Tibial nerve (tissue), 3 donors: ENCODE measurements at regions not wholly inside any gene's neighbourhood (a gene's known extent, or its start where the extent isn't known, plus 50 kb on each side); places are given as distances from the start of the nearest gene placed in this dataset.

Experiments
- CTCF ChIP-seq, 5 experiments: fragments of 200-600 bp in 3 of 5; fragments of 450-650 bp in 2 of 5; sonication (generic) in 3 of 5; IDR thresholded peaks; one replicate each; pipeline ENCODE4 v1.5.1; 2016 to 2019; ENCODE audit warnings: antibody characterized with exemption in 5 of 5, mild to moderate bottlenecking in 3 of 5, moderate library complexity in 2 of 5
- POLR2A ChIP-seq, 2 donors: fragments of 450-650 bp; IDR thresholded peaks; one replicate each; pipeline ENCODE4 v1.6.1; 2017; ENCODE audit warnings: antibody characterized with exemption in 2 of 2, mild to moderate bottlenecking in 2 of 2, moderate library complexity in 2 of 2

GRCh38 chr5:165026971-165027370 is 1521.6 kb downstream of the MAT2B start:
- TF ChIP-seq CTCF (IDR thresholded peaks at IDR 0.05) (no peak), POLR2A (IDR thresholded peaks at IDR 0.05) (no peak)
